Trophoblast cell (in vitro differentiated cells and primary cell): ENCODE measurements at regions not wholly inside any gene's neighbourhood (a gene's known extent, or its start where the extent isn't known, plus 50 kb on each side); places are given as distances from the start of the nearest gene placed in this dataset.

Experiments used
- DNase-seq, 2 donors: peaks; one replicate each; pipeline ENCODE4 v3.0.0-alpha.2; 2016
- H2AFZ ChIP-seq: 2 replicates; pipeline ENCODE4 v1.6.1; 2013; ENCODE audit warnings: low read length, moderate library complexity, mild to moderate bottlenecking; ENCODE audit not compliant: insufficient read depth, poor library complexity
- H2AK5ac ChIP-seq: 2 replicates; pipeline ENCODE4 v1.6.1; 2013; ENCODE audit warnings: mild to moderate bottlenecking, low read length
- H2BK120ac ChIP-seq: 2 replicates; pipeline ENCODE4 v1.6.1; 2013; ENCODE audit warnings: low read length, mild to moderate bottlenecking, moderate library complexity; ENCODE audit not compliant: insufficient read depth, poor library complexity
- H2BK12ac ChIP-seq: 2 replicates; pipeline ENCODE4 v1.6.1; 2013; ENCODE audit warnings: mild to moderate bottlenecking, low read length, moderate library complexity
- H2BK5ac ChIP-seq: 2 replicates; pipeline ENCODE4 v1.6.1; 2013; ENCODE audit warnings: low read length, low read depth, moderate library complexity, mild to moderate bottlenecking; ENCODE audit not compliant: poor library complexity
- H3K14ac ChIP-seq: 2 replicates; pipeline ENCODE4 v1.6.1; 2013; ENCODE audit warnings: mild to moderate bottlenecking, low read length
- H3K18ac ChIP-seq: 2 replicates; pipeline ENCODE4 v1.6.1; 2013; ENCODE audit warnings: mild to moderate bottlenecking, low read length
- H3K23ac ChIP-seq: 2 replicates; pipeline ENCODE4 v1.6.1; 2013; ENCODE audit warnings: low read length
- H3K27ac ChIP-seq: 2 replicates; pipeline ENCODE4 v1.5.1; 2013; ENCODE audit warnings: low read depth, mild to moderate bottlenecking, inconsistent platforms, low read length, moderate library complexity
- H3K27me3 ChIP-seq: 2 replicates; pipeline ENCODE4 v1.6.1; 2013; ENCODE audit warnings: inconsistent platforms, mild to moderate bottlenecking, low read length, moderate library complexity; ENCODE audit not compliant: insufficient read depth
- H3K36me3 ChIP-seq, 2 experiments: 1 replicate in 1 of 2; 2 replicates in 1 of 2; pipeline ENCODE4 v1.6.1; 2013; ENCODE audit warnings: low read length in 2 of 2, mild to moderate bottlenecking in 2 of 2, moderate library complexity in 1 of 2; ENCODE audit not compliant: insufficient read depth in 2 of 2, control insufficient read depth in 1 of 2
- H3K4ac ChIP-seq: 2 replicates; pipeline ENCODE4 v1.6.1; 2013; ENCODE audit warnings: low read depth, mild to moderate bottlenecking, low read length, moderate library complexity
- H3K4me1 ChIP-seq, 2 experiments: 1 replicate in 1 of 2; 2 replicates in 1 of 2; pipeline ENCODE4 v1.6.1; 2013; ENCODE audit warnings: low read length in 2 of 2, mild to moderate bottlenecking in 2 of 2, moderate library complexity in 1 of 2; ENCODE audit not compliant: insufficient read depth in 2 of 2, control insufficient read depth in 1 of 2
- H3K4me2 ChIP-seq: 2 replicates; pipeline ENCODE4 v1.6.1; 2013; ENCODE audit warnings: inconsistent platforms, mild to moderate bottlenecking, low read length, moderate library complexity
- H3K4me3 ChIP-seq: 2 replicates; pipeline ENCODE4 v1.5.1; 2013; ENCODE audit warnings: mild to moderate bottlenecking, low read depth, low read length, inconsistent platforms
- H3K79me1 ChIP-seq: one replicate; pipeline ENCODE4 v1.6.1; 2013; ENCODE audit warnings: low read length
- H3K79me2 ChIP-seq: 2 replicates; pipeline ENCODE4 v1.6.1; 2013; ENCODE audit warnings: low read length, mild to moderate bottlenecking; ENCODE audit not compliant: control insufficient read depth, insufficient read depth, poor library complexity
- H3K9ac ChIP-seq: 2 replicates; pipeline ENCODE4 v1.6.1; 2013; ENCODE audit warnings: mild to moderate bottlenecking, low read length
- H3K9me3 ChIP-seq: 2 replicates; pipeline ENCODE4 v1.6.1; 2013; ENCODE audit warnings: low read depth, mild to moderate bottlenecking, control low read depth, inconsistent platforms, low read length; ENCODE audit not compliant: insufficient read depth
- H4K12ac ChIP-seq: 2 replicates; pipeline ENCODE4 v1.6.1; 2013; ENCODE audit warnings: low read depth, mild to moderate bottlenecking, low read length, moderate library complexity
- H4K8ac ChIP-seq: 2 replicates; pipeline ENCODE4 v1.6.1; 2013; ENCODE audit warnings: low read depth, mild to moderate bottlenecking, low read length, moderate library complexity
- H4K91ac ChIP-seq: one replicate; pipeline ENCODE4 v1.6.1; 2013; ENCODE audit warnings: low read depth, mild to moderate bottlenecking, low read length, moderate library complexity
- WGBS: extraction: QIAGEN DNeasy Blood & Tissue Kit; methylation state at CpG from one replicate; pipeline ENCODE4 v1.1.7; 2013; ENCODE audit warnings: missing lambda C conversion rate; ENCODE audit not compliant: insufficient read length, insufficient coverage; ENCODE audit errors: extremely low coverage; 5-methylcytosine and 5-hydroxymethylcytosine counted together

GRCh38 chr12:84624601-84625000 is 288.0 kb downstream of the SLC6A15 start:
- peaks cover 0 to 5% of the 10 kb centered on the region in 2 experiments for H3K4me1 ChIP-seq

DNA sequence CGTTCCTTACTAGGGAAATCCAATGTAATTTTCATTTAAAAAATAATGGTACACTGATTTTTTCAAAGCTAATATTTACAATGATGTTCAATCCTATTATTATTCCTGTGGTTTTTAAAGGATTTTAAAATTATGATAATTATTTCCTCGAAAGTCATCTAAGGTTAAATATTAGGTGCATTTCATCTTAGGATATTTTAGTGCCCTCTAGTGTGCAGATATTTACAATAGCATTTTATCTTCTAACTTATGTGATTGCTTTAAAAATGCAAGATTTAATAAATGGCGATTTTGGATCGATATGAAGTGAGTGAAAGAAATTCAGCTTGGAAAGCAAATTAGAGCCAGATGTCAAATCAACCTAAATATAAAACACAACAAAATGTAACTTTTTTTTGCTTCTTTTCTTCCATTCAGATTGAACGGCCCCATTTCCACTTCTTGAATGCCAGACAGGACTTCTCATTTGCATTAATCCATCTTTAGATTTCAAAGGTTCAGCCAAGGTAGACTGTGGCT is 293.5 kb downstream of the SLC6A15 start:
- Histone ChIP-seq H4K12ac (no peak overlapping the region), H4K91ac (no peak overlapping the region), H3K14ac (no peak overlapping the region), H3K4me3 (no peak overlapping the region), H3K18ac (no peak overlapping the region), H3K4ac (no peak overlapping the region), H3K27ac (no peak overlapping the region), H2BK5ac (no peak overlapping the region), H2BK12ac (no peak overlapping the region), H3K79me2 (no peaks in the 10 kb centered on the region), H2AFZ (no peak overlapping the region), H4K8ac (no peak overlapping the region), H3K36me3 (peaks cover 0 to 3% of the 10 kb centered on the region in 2 experiments), H3K9me3 (no peaks in the 10 kb centered on the region), H3K23ac (no peak overlapping the region), H3K4me2 (no peak overlapping the region), H3K4me1 (no peaks in the 10 kb centered on the region), H2AK5ac (no peak overlapping the region), H3K79me1 (peaks cover 5% of the 10 kb centered on the region), H2BK120ac (no peak overlapping the region), H3K27me3 (no peaks in the 10 kb centered on the region), H3K9ac (no peak overlapping the region)
- DNase-seq, result no peak
- no CpG with 5 or more reads among the region's 5 CpGs for WGBS

More at GRCh38 chr12:84624601-84625000, 288.0 kb downstream of the SLC6A15 start:
- Histone ChIP-seq H3K27ac (no peak overlapping the region), H3K36me3 (no peaks in the 10 kb centered on the region), H3K27me3 (no peaks in the 10 kb centered on the region), H4K12ac (no peak overlapping the region), H2BK120ac (no peak overlapping the region), H3K9me3 (no peaks in the 10 kb centered on the region), H4K8ac (no peak overlapping the region), H3K4me3 (no peak overlapping the region), H3K79me1 (peaks cover 15% of the 10 kb centered on the region), H4K91ac (no peak overlapping the region), H2BK5ac (no peak overlapping the region), H2BK12ac (no peak overlapping the region), H2AFZ (no peak overlapping the region), H3K4ac (no peak overlapping the region), H3K23ac (no peak overlapping the region), H3K4me2 (no peak overlapping the region), H3K18ac (no peak overlapping the region), H2AK5ac (no peak overlapping the region), H3K14ac (no peak overlapping the region), H3K9ac (no peak overlapping the region), H3K79me2 (no peaks in the 10 kb centered on the region)
- WGBS, result no CpG with 5 or more reads among the region's 1 CpG
- DNase-seq, result no peak

DNA sequence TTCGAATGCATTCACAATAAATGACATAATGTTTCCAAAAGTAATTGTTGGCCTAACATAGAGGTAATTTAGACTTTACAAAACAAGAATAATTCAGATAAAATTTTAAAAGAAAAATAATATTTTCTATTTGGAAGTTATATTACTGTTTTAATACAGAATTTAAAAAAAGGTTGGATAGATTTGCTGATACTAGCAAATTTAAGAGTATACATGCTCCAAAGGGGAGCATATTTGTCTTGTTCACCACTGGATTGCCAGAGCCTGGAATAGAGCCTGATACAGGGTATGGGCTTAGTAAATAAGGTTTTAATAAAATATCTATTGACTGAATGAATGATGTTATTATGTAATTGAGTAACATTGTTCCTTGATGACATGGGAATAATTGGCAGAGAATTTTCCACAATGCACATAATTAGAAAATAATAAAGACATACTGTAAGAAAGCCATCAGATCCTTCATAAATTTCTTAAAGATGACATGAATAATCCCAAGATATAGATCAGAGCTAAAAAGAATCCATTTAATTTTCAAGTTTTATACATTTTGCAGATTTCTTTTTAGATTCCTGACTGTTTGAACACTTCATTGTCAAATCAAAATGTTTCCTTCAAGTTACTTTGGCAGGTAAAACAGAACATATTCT is 305.3 kb downstream of the SLC6A15 start:
- no CpG with 5 or more reads among the region's 1 CpG for WGBS
- Histone ChIP-seq H2AK5ac (no peak overlapping the region), H3K4me3 (no peak overlapping the region), H3K4me2 (no peak overlapping the region), H2AFZ (no peak overlapping the region), H3K23ac (no peak overlapping the region), H3K79me2 (no peaks in the 10 kb centered on the region), H3K4ac (no peak overlapping the region), H2BK120ac (no peak overlapping the region), H3K18ac (no peak overlapping the region), H2BK12ac (no peak overlapping the region), H3K36me3 (no peaks in the 10 kb centered on the region), H4K8ac (no peak overlapping the region), H4K12ac (no peak overlapping the region), H3K27me3 (no peaks in the 10 kb centered on the region), H4K91ac (no peak overlapping the region), H3K9ac (no peak overlapping the region), H3K4me1 (no peaks in the 10 kb centered on the region), H2BK5ac (no peak overlapping the region), H3K9me3 (no peaks in the 10 kb centered on the region), H3K14ac (no peak overlapping the region), H3K79me1 (peaks cover 5% of the 10 kb centered on the region), H3K27ac (no peak overlapping the region)
- DNase-seq, result no peak

DNA sequence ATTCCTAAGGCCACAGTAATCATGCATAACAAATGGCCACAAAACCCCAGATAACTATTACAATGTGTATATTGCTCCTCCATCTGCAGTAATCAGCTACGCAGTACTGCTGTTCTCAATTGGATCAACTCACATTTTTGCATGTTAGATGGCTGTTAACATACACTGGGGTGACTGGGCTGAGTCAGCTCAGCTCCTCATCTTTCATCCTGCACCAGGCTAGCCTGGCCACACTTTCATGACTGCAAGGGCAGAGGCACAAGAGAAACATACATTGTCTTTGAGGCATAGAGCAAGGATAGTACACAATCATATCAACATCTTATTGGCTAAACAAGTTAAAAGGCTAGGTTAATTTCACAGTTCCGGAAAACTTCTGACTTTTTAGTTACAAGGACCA is 306.6 kb downstream of the SLC6A15 start:
- Histone ChIP-seq H3K23ac (no peak overlapping the region), H3K79me1 (peaks cover 12% of the 10 kb centered on the region), H3K18ac (no peak overlapping the region), H2AK5ac (no peak overlapping the region), H3K4ac (no peak overlapping the region), H3K14ac (no peak overlapping the region), H3K27ac (no peak overlapping the region), H2BK5ac (no peak overlapping the region), H2AFZ (no peak overlapping the region), H3K4me3 (no peak overlapping the region), H3K79me2 (no peaks in the 10 kb centered on the region), H3K4me2 (no peak overlapping the region), H4K8ac (no peak overlapping the region), H4K91ac (no peak overlapping the region), H3K9ac (no peak overlapping the region), H3K27me3 (no peaks in the 10 kb centered on the region), H3K4me1 (peaks cover 0 to 3% of the 10 kb centered on the region in 2 experiments), H3K9me3 (no peaks in the 10 kb centered on the region), H4K12ac (no peak overlapping the region), H2BK12ac (no peak overlapping the region), H2BK120ac (no peak overlapping the region), H3K36me3 (no peaks in the 10 kb centered on the region)
- no CpG with 5 or more reads among the region's 2 CpGs for WGBS
- DNase-seq, result no peak
